ENCODE measurements at regions not wholly inside any gene's neighbourhood (a gene's known extent, or its start where the extent isn't known, plus 50 kb on each side); places are given as distances from the start of the nearest gene placed in this dataset.
A peak's percentile ranks its signal among the peaks of the same experiment; 100 is the strongest.

- Mint-ChIP-seq H3K4me3 (ENCODE audit: unreplicated experiment) (no peak overlapping the region), H3K4me1 (ENCODE audit: low read depth, unreplicated experiment) (no peaks in the 10 kb centered on the region), H3K9me3 (ENCODE audit: unreplicated experiment) (no peaks in the 10 kb centered on the region), H3K27me3 (ENCODE audit: insufficient read depth, unreplicated experiment) (no peaks in the 10 kb centered on the region), H3K27ac (ENCODE audit: unreplicated experiment) (no peak overlapping the region), H3K36me3 (ENCODE audit: insufficient read depth, unreplicated experiment) (no peaks in the 10 kb centered on the region)
- Histone ChIP-seq H3K36me3 (ENCODE audit: control insufficient read depth, insufficient read depth, low read length) (no peaks in the 10 kb centered on the region), H3K9me3 (no peaks in the 10 kb centered on the region), H3K27me3 (replicated peaks; ENCODE audit: control insufficient read depth, insufficient read depth, low read length) (no peaks in the 10 kb centered on the region), H3K4me3 (ENCODE audit: low read depth, low read length) (no peak overlapping the region), H3K4me1 (no peaks in the 10 kb centered on the region)
- CTCF ChIA-PET = no interaction called here
- intact Hi-C loops (cut with micrococcal nuclease; ENCODE audit: unreplicated experiment) = no loop called here
- POLR2A ChIA-PET = no interaction called here
- DNase-seq = no peak
- no peak for TF ChIP-seq CTCF (IDR thresholded peaks at IDR 0.05; ENCODE audit: insufficient read depth in 1 of 2, low read depth in 1 of 2, low read length in 1 of 2, severe bottlenecking in 1 of 2, unreplicated experiment in 1 of 2)
- no TSS peak for BruUV-seq (replicated peaks)
Measured at GRCh38 chr1:37108596-37109188, 74.4 kb upstream of the GRIK3 start.

GRCh38 chr1:37112430-37112829, 78.1 kb upstream of the GRIK3 start:
- CTCF ChIA-PET = no interaction called here
- H3K9me3 Mint-ChIP-seq (ENCODE audit: unreplicated experiment) = no peaks in the 10 kb centered on the region
- POLR2A ChIA-PET = no interaction called here
- H3K4me1 Mint-ChIP-seq (ENCODE audit: low read depth, unreplicated experiment) = no peaks in the 10 kb centered on the region
- intact Hi-C loops (cut with micrococcal nuclease; ENCODE audit: unreplicated experiment) = no loop called here
- no peak overlapping the region for H3K27ac Mint-ChIP-seq (ENCODE audit: unreplicated experiment)
- H3K27me3 ChIP-seq (replicated peaks; ENCODE audit: control insufficient read depth, insufficient read depth, low read length) = no peaks in the 10 kb centered on the region
- DNase-seq = no peak
- H3K36me3 Mint-ChIP-seq (ENCODE audit: insufficient read depth, unreplicated experiment) = no peaks in the 10 kb centered on the region
- H3K27me3 Mint-ChIP-seq (ENCODE audit: insufficient read depth, unreplicated experiment) = peaks cover 2% of the 10 kb centered on the region
- BruUV-seq (replicated peaks) = no TSS peak
- no peaks in the 10 kb centered on the region for H3K9me3 ChIP-seq
- H3K4me1 ChIP-seq = no peaks in the 10 kb centered on the region
- no peak overlapping the region for H3K4me3 Mint-ChIP-seq (ENCODE audit: unreplicated experiment)
- H3K4me3 ChIP-seq (ENCODE audit: low read depth, low read length) = no peak overlapping the region
- no peaks in the 10 kb centered on the region for H3K36me3 ChIP-seq (ENCODE audit: control insufficient read depth, insufficient read depth, low read length)
- TF ChIP-seq CTCF (IDR thresholded peaks at IDR 0.05; ENCODE audit: insufficient read depth in 1 of 2, low read depth in 1 of 2, low read length in 1 of 2, severe bottlenecking in 1 of 2, unreplicated experiment in 1 of 2) = no peak

GRCh38 chr1:37113285-37113997, 79.1 kb upstream of the GRIK3 start:
- peak in 1 of 2 experiments; percentile 1 for DNase-seq
- H3K4me1 ChIP-seq = no peaks in the 10 kb centered on the region
- H3K9me3 ChIP-seq = no peaks in the 10 kb centered on the region
- no peak overlapping the region for H3K4me3 Mint-ChIP-seq (ENCODE audit: unreplicated experiment)
- CTCF ChIA-PET = no interaction called here
- no peaks in the 10 kb centered on the region for H3K36me3 Mint-ChIP-seq (ENCODE audit: insufficient read depth, unreplicated experiment)
- no TSS peak for BruUV-seq (replicated peaks)
- H3K9me3 Mint-ChIP-seq (ENCODE audit: unreplicated experiment) = no peaks in the 10 kb centered on the region
- H3K36me3 ChIP-seq (ENCODE audit: control insufficient read depth, insufficient read depth, low read length) = no peaks in the 10 kb centered on the region
- POLR2A ChIA-PET = no interaction called here
- H3K27me3 ChIP-seq (replicated peaks; ENCODE audit: control insufficient read depth, insufficient read depth, low read length) = no peaks in the 10 kb centered on the region
- H3K4me1 Mint-ChIP-seq (ENCODE audit: low read depth, unreplicated experiment) = no peaks in the 10 kb centered on the region
- no peak for TF ChIP-seq CTCF (IDR thresholded peaks at IDR 0.05; ENCODE audit: insufficient read depth in 1 of 2, low read depth in 1 of 2, low read length in 1 of 2, severe bottlenecking in 1 of 2, unreplicated experiment in 1 of 2)
- H3K27ac Mint-ChIP-seq (ENCODE audit: unreplicated experiment) = no peak overlapping the region
- H3K27me3 Mint-ChIP-seq (ENCODE audit: insufficient read depth, unreplicated experiment) = peaks cover 2% of the 10 kb centered on the region
- intact Hi-C loops (cut with micrococcal nuclease; ENCODE audit: unreplicated experiment) = no loop called here
- H3K4me3 ChIP-seq (ENCODE audit: low read depth, low read length) = no peak overlapping the region

Data from Caco-2 (cell line).